ENCODE measurements at regions not wholly inside any gene's neighbourhood (a gene's known extent, or its start where the extent isn't known, plus 50 kb on each side); places are given as distances from the start of the nearest gene placed in this dataset.

DNA sequence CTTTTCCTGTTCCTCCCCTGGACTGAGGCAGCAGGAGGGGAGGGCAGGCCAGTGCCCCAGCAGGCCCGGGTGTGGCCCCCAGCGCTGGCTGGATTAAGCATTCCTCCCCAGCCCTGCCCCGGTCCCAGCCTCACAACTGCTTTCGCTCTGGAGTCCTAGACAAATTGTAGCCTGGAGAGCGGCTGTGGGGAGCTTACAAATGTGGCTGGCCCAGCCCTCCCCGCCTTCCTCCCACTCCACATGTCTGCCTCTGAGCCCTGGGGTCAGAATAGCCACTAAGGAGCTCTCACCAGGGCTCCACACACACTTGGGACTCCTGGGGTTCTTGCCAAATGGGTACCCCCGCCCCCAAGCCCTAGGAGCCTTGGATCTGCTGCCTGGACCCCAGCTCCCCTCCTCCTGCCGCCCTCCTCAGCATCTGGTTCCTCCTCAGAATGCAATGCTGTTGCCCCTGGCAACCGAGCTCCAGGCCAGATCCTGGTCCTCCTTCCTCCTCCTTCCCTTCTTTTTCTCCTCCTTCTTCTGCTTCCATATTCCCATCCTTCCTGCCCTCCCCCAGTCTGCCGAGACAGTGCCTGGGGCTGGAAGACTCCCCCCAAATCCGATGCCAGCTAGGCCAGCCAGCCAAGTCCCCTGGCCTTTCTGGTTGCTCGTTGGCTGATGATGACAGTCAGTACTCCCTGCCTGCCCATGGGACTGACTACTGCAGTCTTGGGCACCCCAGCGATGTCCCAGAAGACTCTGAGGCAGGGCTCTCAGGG is 91.1 kb downstream of the LINGO1 start:
- Histone ChIP-seq H3K36me3 (no peaks in the 10 kb centered on the region), H3K9me3 (no peaks in the 10 kb centered on the region), H3K27ac (peak overlapping the region in 3 of 4 donors; percentile 6 to 44 (median 36)), H3K4me3 (no peak overlapping the region), H3K4me1 (peaks cover 12 to 35% (median 20%) of the 10 kb centered on the region in 3 donors), H3K27me3 (peaks cover 0 to 9% (median 0%) of the 10 kb centered on the region in 4 donors)
- TF ChIP-seq, protein P1, sequence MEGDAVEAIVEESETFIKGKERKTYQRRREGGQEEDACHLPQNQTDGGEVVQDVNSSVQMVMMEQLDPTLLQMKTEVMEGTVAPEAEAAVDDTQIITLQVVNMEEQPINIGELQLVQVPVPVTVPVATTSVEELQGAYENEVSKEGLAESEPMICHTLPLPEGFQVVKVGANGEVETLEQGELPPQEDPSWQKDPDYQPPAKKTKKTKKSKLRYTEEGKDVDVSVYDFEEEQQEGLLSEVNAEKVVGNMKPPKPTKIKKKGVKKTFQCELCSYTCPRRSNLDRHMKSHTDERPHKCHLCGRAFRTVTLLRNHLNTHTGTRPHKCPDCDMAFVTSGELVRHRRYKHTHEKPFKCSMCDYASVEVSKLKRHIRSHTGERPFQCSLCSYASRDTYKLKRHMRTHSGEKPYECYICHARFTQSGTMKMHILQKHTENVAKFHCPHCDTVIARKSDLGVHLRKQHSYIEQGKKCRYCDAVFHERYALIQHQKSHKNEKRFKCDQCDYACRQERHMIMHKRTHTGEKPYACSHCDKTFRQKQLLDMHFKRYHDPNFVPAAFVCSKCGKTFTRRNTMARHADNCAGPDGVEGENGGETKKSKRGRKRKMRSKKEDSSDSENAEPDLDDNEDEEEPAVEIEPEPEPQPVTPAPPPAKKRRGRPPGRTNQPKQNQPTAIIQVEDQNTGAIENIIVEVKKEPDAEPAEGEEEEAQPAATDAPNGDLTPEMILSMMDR (IDR thresholded peaks at IDR 0.05), result no peak
- no peak for TF ChIP-seq POLR2A (IDR thresholded peaks at IDR 0.05)
- WGBS, 2 donors, result 43 to 56% methylated on average over 6 to 9 of the region's 13 CpGs
- intact Hi-C loops (cut with DNase I), result loop anchor here (5.0 to 10.0 kb wide), 3 partner anchors 357 to 519 kb away; no protein-coding TSS in a partner anchor
- no peak for DNase-seq

DNA sequence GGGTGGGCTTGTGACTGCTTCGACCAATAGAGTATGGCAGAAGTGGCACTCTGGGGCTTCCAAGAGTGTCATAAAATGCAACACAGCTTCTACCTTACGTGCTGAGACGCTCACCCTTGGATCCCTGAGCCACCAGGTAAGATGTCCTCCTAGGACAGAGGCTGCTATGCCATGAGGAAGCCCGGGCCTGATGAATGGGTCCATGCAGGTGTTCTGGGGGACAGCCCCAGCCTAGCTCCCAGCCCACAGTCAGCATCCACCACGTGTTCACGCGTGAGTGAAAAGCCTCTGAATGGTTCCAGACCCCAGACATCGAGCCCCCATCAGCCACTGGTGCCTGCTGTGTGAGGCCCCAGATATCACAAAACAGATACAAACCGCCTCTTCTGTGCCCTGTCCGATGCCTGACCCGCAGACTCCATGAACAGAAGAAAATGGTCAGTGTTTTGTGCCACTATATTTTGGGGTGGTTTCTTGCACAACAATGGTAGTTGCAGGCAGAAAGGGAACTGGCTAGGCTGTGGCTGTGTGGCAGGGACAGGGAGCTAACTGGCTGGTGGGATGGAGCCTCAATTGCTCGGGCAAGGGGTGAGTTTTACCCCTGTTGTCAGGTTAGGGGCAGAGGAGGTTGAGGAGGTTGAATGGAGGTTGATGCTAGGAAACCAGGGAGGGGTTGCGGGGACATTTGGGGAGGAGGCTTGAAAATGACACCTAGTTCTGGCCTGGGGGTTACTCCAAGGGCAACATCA is 92.2 kb downstream of the LINGO1 start:
- DNase-seq, result no peak
- WGBS, 2 donors, result 71 to 79% methylated on average over 9 to 11 of the region's 13 CpGs
- H3K27me3 ChIP-seq, result peaks cover 0 to 8% (median 0%) of the 10 kb centered on the region in 4 donors
- TF ChIP-seq POLR2A (IDR thresholded peaks at IDR 0.05), result no peak
- TF ChIP-seq, protein P1 (IDR thresholded peaks at IDR 0.05), result no peak
- H3K36me3 ChIP-seq, result no peaks in the 10 kb centered on the region
- no peak overlapping the region for H3K27ac ChIP-seq
- no peak overlapping the region for H3K4me3 ChIP-seq
- intact Hi-C loops (cut with DNase I), result loop anchor here (5.0 to 10.0 kb wide), 3 partner anchors 356 to 518 kb away; no protein-coding TSS in a partner anchor
- no peaks in the 10 kb centered on the region for H3K9me3 ChIP-seq
- H3K4me1 ChIP-seq, result peaks cover 12 to 35% (median 20%) of the 10 kb centered on the region in 3 donors

- intact Hi-C loops (cut with DNase I), result no loop called here
- H3K27ac ChIP-seq, result no peak overlapping the region
- no peak overlapping the region for H3K4me3 ChIP-seq
- TF ChIP-seq, protein P1 (IDR thresholded peaks at IDR 0.05), result no peak
- no peak for TF ChIP-seq POLR2A (IDR thresholded peaks at IDR 0.05)
- H3K36me3 ChIP-seq, result no peaks in the 10 kb centered on the region
- no peak for DNase-seq
- H3K9me3 ChIP-seq, result no peaks in the 10 kb centered on the region
- H3K27me3 ChIP-seq, result peaks cover 0 to 9% (median 0%) of the 10 kb centered on the region in 4 donors
- peaks cover 12 to 35% (median 20%) of the 10 kb centered on the region in 3 donors for H3K4me1 ChIP-seq
- WGBS, 2 donors, result 50 to 56% methylated on average over 5 of the region's 5 CpGs
Measured at GRCh38 chr15:77538793-77539497, 93.8 kb downstream of the LINGO1 start.

DNA sequence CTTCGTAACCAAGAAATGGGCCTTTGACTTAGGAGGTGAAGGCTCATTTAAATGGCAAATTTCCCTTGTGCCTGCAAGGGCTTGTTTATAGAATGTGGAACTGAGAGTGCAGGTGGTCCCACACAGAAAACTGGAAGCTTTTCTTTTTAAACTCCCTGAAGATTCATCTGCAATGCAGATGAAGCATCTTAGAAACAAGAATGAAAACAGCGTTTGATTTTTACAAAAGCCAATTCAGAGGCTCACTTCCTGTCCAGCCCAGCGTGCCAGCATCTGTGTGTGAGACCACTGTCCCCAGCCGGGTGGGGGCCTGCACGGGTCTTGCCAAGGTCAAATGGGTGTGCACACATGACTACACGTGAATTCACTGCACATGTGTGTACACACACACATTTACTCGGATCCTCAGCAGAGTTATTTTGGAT is 94.7 kb downstream of the LINGO1 start:
- 49 to 67% methylated on average over 3 to 7 of the region's 7 CpGs for WGBS, 2 donors
- H3K27ac ChIP-seq, result no peak overlapping the region

More for the DNA sequence above, 94.7 kb downstream of the LINGO1 start:
- DNase-seq, result no peak
- H3K27me3 ChIP-seq, result peaks cover 0 to 18% (median 0%) of the 10 kb centered on the region in 4 donors
- no peaks in the 10 kb centered on the region for H3K36me3 ChIP-seq
- intact Hi-C loops (cut with DNase I), result no loop called here
- H3K4me3 ChIP-seq, result no peak overlapping the region
- no peak for TF ChIP-seq POLR2A (IDR thresholded peaks at IDR 0.05)
- TF ChIP-seq, protein P1 (IDR thresholded peaks at IDR 0.05), result no peak
- no peaks in the 10 kb centered on the region for H3K9me3 ChIP-seq
- peaks cover 4 to 27% (median 13%) of the 10 kb centered on the region in 3 donors for H3K4me1 ChIP-seq

All from esophagus squamous epithelium (tissue), 5 donors.